Fibroblast of lung (primary cell): ENCODE measurements at regions not wholly inside any gene's neighbourhood (a gene's known extent, or its start where the extent isn't known, plus 50 kb on each side); places are given as distances from the start of the nearest gene placed in this dataset.

Experiments
- DNase-seq, 2 donors: peaks; one replicate each; pipeline versions ENCODE4 v3.0.0 to v3.0.0-alpha.2; 2010; ENCODE audit warnings: low read depth in 2 of 2
- H2AFZ ChIP-seq: 2 replicates; pipeline ENCODE4 v1.5.1; 2012; ENCODE audit warnings: low read length, control low read depth, inconsistent platforms
- H3K27ac ChIP-seq: 2 replicates; pipeline ENCODE4 v1.5.1; 2011; ENCODE audit warnings: low read length, control low read depth; ENCODE audit not compliant: insufficient read depth
- H3K27me3 ChIP-seq: 2 replicates; pipeline ENCODE4 v1.5.1; 2011; ENCODE audit warnings: mild to moderate bottlenecking, low read length; ENCODE audit not compliant: control insufficient read depth, insufficient read depth
- H3K36me3 ChIP-seq: 2 replicates; pipeline ENCODE4 v1.5.1; 2011; ENCODE audit warnings: low read length; ENCODE audit not compliant: control insufficient read depth, insufficient read depth
- H3K4me1 ChIP-seq: 2 replicates; pipeline ENCODE4 v1.5.1; 2011; ENCODE audit warnings: low read length; ENCODE audit not compliant: control insufficient read depth, insufficient read depth; ENCODE audit errors: extremely low read depth
- H3K4me2 ChIP-seq: 2 replicates; pipeline ENCODE4 v1.5.1; 2011; ENCODE audit warnings: low read length, control low read depth; ENCODE audit not compliant: insufficient read depth; ENCODE audit errors: extremely low read depth
- H3K4me3 ChIP-seq, 4 experiments: fragments of 200-600 bp in 1 of 4; sonication (generic) in 1 of 4; replicated peaks in 1 of 4; 2 replicates each; pipeline ENCODE4 v1.5.1; 2011 to 2016; ENCODE audit warnings: low read length in 4 of 4, low read depth in 3 of 4, mild to moderate bottlenecking in 3 of 4, control low read depth in 2 of 4, inconsistent platforms in 1 of 4, mixed read lengths in 1 of 4; ENCODE audit not compliant: insufficient read depth in 1 of 4; ENCODE audit errors: control extremely low read depth in 1 of 4
- H3K79me2 ChIP-seq: 2 replicates; pipeline ENCODE4 v1.5.1; 2012; ENCODE audit warnings: mild to moderate bottlenecking, low read length, inconsistent platforms; ENCODE audit not compliant: control insufficient read depth, insufficient read depth
- H3K9ac ChIP-seq: 2 replicates; pipeline ENCODE4 v1.5.1; 2011; ENCODE audit warnings: mild to moderate bottlenecking, low read length, control low read depth; ENCODE audit not compliant: insufficient read depth
- H3K9me3 ChIP-seq: 2 replicates; pipeline ENCODE4 v1.5.1; 2012; ENCODE audit warnings: low read depth, low read length; ENCODE audit not compliant: control insufficient read depth, insufficient read depth
- H4K20me1 ChIP-seq: 2 replicates; pipeline ENCODE4 v1.5.1; 2011; ENCODE audit warnings: low read length; ENCODE audit not compliant: control insufficient read depth, insufficient read depth; ENCODE audit errors: extremely low read depth
- CTCF ChIP-seq, 2 donors: IDR thresholded peaks in 1 of 2; conservative IDR thresholded peaks in 1 of 2; 1 replicate in 1 of 2; 2 replicates in 1 of 2; pipeline ENCODE4 v1.5.1; 2011 to 2012; ENCODE audit warnings: low read length in 2 of 2, control low read depth in 1 of 2, inconsistent platforms in 1 of 2, low read depth in 1 of 2, mild to moderate bottlenecking in 1 of 2
- EZH2 ChIP-seq: IDR thresholded peaks from 2 replicates; pipeline ENCODE4 v1.5.1; 2012; ENCODE audit warnings: low read length, control low read depth, mild to moderate bottlenecking; ENCODE audit errors: missing control alignments

GRCh38 chr2:192983173-192983572 is 788.4 kb upstream of the TMEFF2 start:
- H3K27ac ChIP-seq, result no peak overlapping the region

DNA sequence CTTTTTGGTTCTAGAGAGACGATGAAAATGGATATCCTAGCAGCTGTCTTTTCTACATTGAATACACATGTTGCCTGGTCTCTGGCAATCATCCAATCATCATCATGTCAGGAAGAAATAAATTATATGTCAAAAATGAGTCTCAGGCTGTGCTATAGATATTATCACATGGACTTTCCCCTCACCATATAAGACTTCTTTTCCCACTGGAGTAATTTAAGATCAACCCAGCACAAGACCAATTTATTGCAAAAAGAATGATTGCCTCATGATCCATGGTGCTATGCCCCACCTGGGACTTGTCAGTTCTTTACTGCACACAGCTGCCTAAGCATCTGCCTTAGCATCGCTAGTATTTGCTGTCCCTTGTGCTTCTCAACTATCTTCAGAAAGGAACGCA is 783.7 kb upstream of the TMEFF2 start:
- Histone ChIP-seq H3K36me3 (no peaks in the 10 kb centered on the region), H3K4me1 (no peaks in the 10 kb centered on the region), H3K79me2 (no peaks in the 10 kb centered on the region), H2AFZ (no peak overlapping the region), H3K4me2 (no peak overlapping the region), H3K9me3 (no peaks in the 10 kb centered on the region), H3K9ac (no peak overlapping the region), H3K27me3 (no peaks in the 10 kb centered on the region), H3K4me3 (no peak overlapping the region), H4K20me1 (no peaks in the 10 kb centered on the region), H3K27ac (no peak overlapping the region)
- TF ChIP-seq EZH2 (no peak), CTCF (conservative IDR thresholded peaks at IDR 0.05 in 1 of 2, IDR thresholded peaks at IDR 0.05 in 1 of 2; ENCODE audit: low read depth in 1 of 2, low read length in 2 of 2) (no peak)
- DNase-seq, result no peak

More at GRCh38 chr2:192983173-192983572, 788.4 kb upstream of the TMEFF2 start:
- no peak overlapping the region for H3K4me3 ChIP-seq
- no peaks in the 10 kb centered on the region for H4K20me1 ChIP-seq
- DNase-seq, result no peak
- no peaks in the 10 kb centered on the region for H3K36me3 ChIP-seq
- no peak overlapping the region for H3K9ac ChIP-seq
- H3K79me2 ChIP-seq, result no peaks in the 10 kb centered on the region
- H2AFZ ChIP-seq, result no peak overlapping the region
- TF ChIP-seq CTCF (conservative IDR thresholded peaks at IDR 0.05 in 1 of 2, IDR thresholded peaks at IDR 0.05 in 1 of 2; ENCODE audit: low read depth in 1 of 2, low read length in 2 of 2), result no peak
- no peak for TF ChIP-seq EZH2
- no peaks in the 10 kb centered on the region for H3K27me3 ChIP-seq
- no peaks in the 10 kb centered on the region for H3K4me1 ChIP-seq
- H3K9me3 ChIP-seq, result no peaks in the 10 kb centered on the region
- no peak overlapping the region for H3K4me2 ChIP-seq

- no peaks in the 10 kb centered on the region for H3K36me3 ChIP-seq
- H3K27ac ChIP-seq, result no peak overlapping the region
- no peaks in the 10 kb centered on the region for H4K20me1 ChIP-seq
- DNase-seq, result no peak
- H3K9ac ChIP-seq, result no peak overlapping the region
- no peak overlapping the region for H2AFZ ChIP-seq
- no peaks in the 10 kb centered on the region for H3K4me1 ChIP-seq
- no peak overlapping the region for H3K4me3 ChIP-seq
- H3K4me2 ChIP-seq, result no peak overlapping the region
- TF ChIP-seq EZH2 (no peak), CTCF (conservative IDR thresholded peaks at IDR 0.05 in 1 of 2, IDR thresholded peaks at IDR 0.05 in 1 of 2; ENCODE audit: low read depth in 1 of 2, low read length in 2 of 2) (no peak)
- H3K79me2 ChIP-seq, result no peaks in the 10 kb centered on the region
- H3K27me3 ChIP-seq, result no peaks in the 10 kb centered on the region
- no peaks in the 10 kb centered on the region for H3K9me3 ChIP-seq
Measured at GRCh38 chr2:192971981-192972380, 777.2 kb upstream of the TMEFF2 start.
